Endodermal cell (in vitro differentiated cells): ENCODE measurements at regions not wholly inside any gene's neighbourhood (a gene's known extent, or its start where the extent isn't known, plus 50 kb on each side); places are given as distances from the start of the nearest gene placed in this dataset.

Experiments
- DNase-seq: peaks from one replicate; pipeline ENCODE4 v3.0.0-alpha.2; 2017
- H3K27ac ChIP-seq: 2 replicates; pipeline ENCODE4 v1.5.1; 2013; ENCODE audit warnings: mild to moderate bottlenecking, low read depth, low read length, moderate library complexity
- H3K27me3 ChIP-seq: 2 replicates; pipeline ENCODE4 v1.6.1; 2013; ENCODE audit warnings: mild to moderate bottlenecking, low read length, moderate library complexity; ENCODE audit not compliant: insufficient read depth, control insufficient read depth, poor library complexity, severe bottlenecking
- H3K36me3 ChIP-seq: 2 replicates; pipeline ENCODE4 v1.7.0; 2013; ENCODE audit warnings: mild to moderate bottlenecking, low read length, moderate library complexity; ENCODE audit not compliant: control insufficient read depth, insufficient read depth
- H3K4me1 ChIP-seq: one replicate; pipeline ENCODE4 v1.7.0; 2013; ENCODE audit warnings: low read length; ENCODE audit not compliant: control insufficient read depth, insufficient read depth
- H3K4me3 ChIP-seq: 2 replicates; pipeline ENCODE4 v1.5.1; 2013; ENCODE audit warnings: mild to moderate bottlenecking, low read length, moderate library complexity
- H3K9ac ChIP-seq: 2 replicates; pipeline ENCODE4 v1.6.1; 2013; ENCODE audit warnings: mild to moderate bottlenecking, low read length, moderate library complexity; ENCODE audit not compliant: poor library complexity, severe bottlenecking; ENCODE audit errors: extremely low read depth
- H3K9me3 ChIP-seq: 2 replicates; pipeline ENCODE4 v1.6.1; 2013; ENCODE audit warnings: mild to moderate bottlenecking, low read length, moderate library complexity; ENCODE audit not compliant: control insufficient read depth
- H3K27ac Mint-ChIP-seq: 2 replicates; pipeline ENCODE4 v1.8.0; 2020; ENCODE audit warnings: mixed read lengths
- H3K27me3 Mint-ChIP-seq: 2 replicates; pipeline ENCODE4 v1.8.0; 2021; ENCODE audit warnings: mild to moderate bottlenecking, mixed read lengths; ENCODE audit not compliant: insufficient read depth
- H3K36me3 Mint-ChIP-seq: 2 replicates; pipeline ENCODE4 v1.8.0; 2020; ENCODE audit warnings: low read depth, mixed read lengths
- H3K4me1 Mint-ChIP-seq: 2 replicates; pipeline ENCODE4 v1.8.0; 2020; ENCODE audit warnings: mixed read lengths
- H3K4me3 Mint-ChIP-seq: 2 replicates; pipeline ENCODE4 v1.8.0; 2020; ENCODE audit warnings: mild to moderate bottlenecking, moderate library complexity, mixed read lengths
- H3K9me3 Mint-ChIP-seq: 2 replicates; pipeline ENCODE4 v1.8.0; 2020; ENCODE audit warnings: mild to moderate bottlenecking, mixed read lengths
- WGBS, 2 experiments: methylation state at CpG; one replicate each; pipeline versions ENCODE4 v1.1.5 to v1.1.7; 2013; ENCODE audit warnings: missing lambda C conversion rate in 2 of 2, mixed read lengths in 1 of 2; ENCODE audit not compliant: insufficient coverage in 1 of 2, insufficient read length in 1 of 2; 5-methylcytosine and 5-hydroxymethylcytosine counted together
- TF ChIP-seq, protein P1 (sequence below): fragments of 200-600 bp; sonication (generic); conservative IDR thresholded peaks from 2 replicates; pipeline ENCODE4 v1.5.0; 2021; ENCODE audit warnings: antibody characterized with exemption, mild to moderate bottlenecking

GRCh38 chr5:15132816-15133405 is 261.3 kb upstream of the ANKH start:
- Mint-ChIP-seq H3K27ac (no peak overlapping the region), H3K9me3 (no peaks in the 10 kb centered on the region), H3K27me3 (no peaks in the 10 kb centered on the region), H3K4me1 (no peaks in the 10 kb centered on the region), H3K4me3 (no peak overlapping the region), H3K36me3 (no peaks in the 10 kb centered on the region)
- no peak for DNase-seq
- Histone ChIP-seq H3K4me1 (no peaks in the 10 kb centered on the region), H3K4me3 (no peak overlapping the region), H3K27ac (no peak overlapping the region), H3K36me3 (no peaks in the 10 kb centered on the region), H3K27me3 (no peaks in the 10 kb centered on the region), H3K9ac (no peak overlapping the region), H3K9me3 (no peaks in the 10 kb centered on the region)
- TF ChIP-seq, protein P1, sequence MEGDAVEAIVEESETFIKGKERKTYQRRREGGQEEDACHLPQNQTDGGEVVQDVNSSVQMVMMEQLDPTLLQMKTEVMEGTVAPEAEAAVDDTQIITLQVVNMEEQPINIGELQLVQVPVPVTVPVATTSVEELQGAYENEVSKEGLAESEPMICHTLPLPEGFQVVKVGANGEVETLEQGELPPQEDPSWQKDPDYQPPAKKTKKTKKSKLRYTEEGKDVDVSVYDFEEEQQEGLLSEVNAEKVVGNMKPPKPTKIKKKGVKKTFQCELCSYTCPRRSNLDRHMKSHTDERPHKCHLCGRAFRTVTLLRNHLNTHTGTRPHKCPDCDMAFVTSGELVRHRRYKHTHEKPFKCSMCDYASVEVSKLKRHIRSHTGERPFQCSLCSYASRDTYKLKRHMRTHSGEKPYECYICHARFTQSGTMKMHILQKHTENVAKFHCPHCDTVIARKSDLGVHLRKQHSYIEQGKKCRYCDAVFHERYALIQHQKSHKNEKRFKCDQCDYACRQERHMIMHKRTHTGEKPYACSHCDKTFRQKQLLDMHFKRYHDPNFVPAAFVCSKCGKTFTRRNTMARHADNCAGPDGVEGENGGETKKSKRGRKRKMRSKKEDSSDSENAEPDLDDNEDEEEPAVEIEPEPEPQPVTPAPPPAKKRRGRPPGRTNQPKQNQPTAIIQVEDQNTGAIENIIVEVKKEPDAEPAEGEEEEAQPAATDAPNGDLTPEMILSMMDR: no peak
- 94% methylated on average over 5 of the region's 5 CpGs; no CpG with 5 or more reads in 1 of the 2 experiments for WGBS, 2 experiments

DNA sequence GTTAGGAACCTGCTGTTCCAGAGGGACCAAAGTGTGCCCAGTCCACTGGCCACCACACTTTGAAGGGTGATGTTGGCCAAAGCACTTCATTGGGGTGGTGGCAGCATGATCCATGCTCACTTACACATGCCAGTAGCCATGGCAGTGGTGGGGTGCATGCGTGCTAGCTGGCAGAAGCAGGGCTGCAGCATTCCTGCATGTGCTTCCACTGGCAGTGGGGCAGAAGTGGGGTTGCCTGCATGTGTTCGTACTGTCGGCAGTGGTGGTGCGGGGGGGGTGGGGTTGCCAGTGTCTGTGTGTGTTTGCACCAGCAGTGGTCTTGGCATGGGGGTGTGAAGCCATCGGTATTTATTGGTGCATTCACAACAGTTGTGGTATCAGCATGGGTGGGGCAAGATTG is 260.3 kb upstream of the ANKH start:
- no peaks in the 10 kb centered on the region for H3K4me1 ChIP-seq
- TF ChIP-seq, protein P1: no peak
- no peak overlapping the region for H3K27ac Mint-ChIP-seq
- no peak overlapping the region for H3K4me3 Mint-ChIP-seq
- H3K9me3 ChIP-seq: no peaks in the 10 kb centered on the region
- no peaks in the 10 kb centered on the region for H3K9me3 Mint-ChIP-seq
- no peaks in the 10 kb centered on the region for H3K36me3 ChIP-seq
- no peak overlapping the region for H3K4me3 ChIP-seq
- H3K27me3 ChIP-seq: no peaks in the 10 kb centered on the region
- no peak overlapping the region for H3K27ac ChIP-seq
- no peak for DNase-seq
- H3K4me1 Mint-ChIP-seq: no peaks in the 10 kb centered on the region
- no peaks in the 10 kb centered on the region for H3K36me3 Mint-ChIP-seq
- WGBS, 2 experiments: 94 to 100% methylated on average over 1 to 5 of the region's 5 CpGs
- no peaks in the 10 kb centered on the region for H3K27me3 Mint-ChIP-seq
- H3K9ac ChIP-seq: no peak overlapping the region

- Histone ChIP-seq H3K36me3 (no peaks in the 10 kb centered on the region), H3K4me3 (no peak overlapping the region), H3K4me1 (no peaks in the 10 kb centered on the region), H3K9me3 (no peaks in the 10 kb centered on the region), H3K27ac (no peak overlapping the region), H3K9ac (no peak overlapping the region), H3K27me3 (no peaks in the 10 kb centered on the region)
- TF ChIP-seq, protein P1: no peak
- H3K27me3 Mint-ChIP-seq: no peaks in the 10 kb centered on the region
- H3K4me3 Mint-ChIP-seq: no peak overlapping the region
- H3K9me3 Mint-ChIP-seq: peaks cover 9% of the 10 kb centered on the region
- peaks cover 2% of the 10 kb centered on the region for H3K36me3 Mint-ChIP-seq
- no peaks in the 10 kb centered on the region for H3K4me1 Mint-ChIP-seq
- H3K27ac Mint-ChIP-seq: no peak overlapping the region
- DNase-seq: no peak
- 90 to 99% methylated on average over 2 of the region's 2 CpGs for WGBS, 2 experiments
Measured at GRCh38 chr5:15124871-15125568, 253.4 kb upstream of the ANKH start.
